Liver (tissue), 3 donors: ENCODE measurements at regions not wholly inside any gene's neighbourhood (a gene's known extent, or its start where the extent isn't known, plus 50 kb on each side); places are given as distances from the start of the nearest gene placed in this dataset.

Source experiments
- ATF3 ChIP-seq: IDR thresholded peaks from 2 replicates; pipeline ENCODE4 v1.6.1; 2016; ENCODE audit warnings: antibody characterized with exemption
- CTCF ChIP-seq: fragments of 150-350 bp; IDR thresholded peaks from 2 replicates; pipeline ENCODE4 v1.5.1; 2017; ENCODE audit warnings: improper control_type of control experiment, low read depth, low read length; ENCODE audit not compliant: missing input control
- GABPA ChIP-seq, 2 donors: IDR thresholded peaks in 1 of 2; conservative IDR thresholded peaks in 1 of 2; 2 replicates each; pipeline ENCODE4 v1.6.1; 2016; ENCODE audit warnings: antibody characterized with exemption in 2 of 2, mild to moderate bottlenecking in 1 of 2, moderate library complexity in 1 of 2
- JUND ChIP-seq, 2 donors: IDR thresholded peaks; 2 replicates each; pipeline ENCODE4 v1.6.1; 2016; ENCODE audit warnings: antibody characterized with exemption in 2 of 2
- MAX ChIP-seq: IDR thresholded peaks from 2 replicates; pipeline ENCODE4 v1.6.1; 2016; ENCODE audit warnings: antibody characterized with exemption
- RAD21 ChIP-seq, 2 donors: IDR thresholded peaks; 2 replicates each; pipeline ENCODE4 v1.6.1; 2016; ENCODE audit warnings: antibody characterized with exemption in 2 of 2, mild to moderate bottlenecking in 2 of 2
- REST ChIP-seq: IDR thresholded peaks from 2 replicates; pipeline ENCODE4 v1.6.1; 2016; ENCODE audit warnings: antibody characterized with exemption, mild to moderate bottlenecking
- RXRA ChIP-seq, 2 donors: IDR thresholded peaks; 2 replicates each; pipeline ENCODE4 v1.6.1; 2017 to 2018; ENCODE audit warnings: antibody characterized with exemption in 2 of 2, mild to moderate bottlenecking in 1 of 2
- SP1 ChIP-seq: IDR thresholded peaks from 2 replicates; pipeline ENCODE4 v1.6.1; 2018; ENCODE audit warnings: antibody characterized with exemption, mild to moderate bottlenecking
- TAF1 ChIP-seq: conservative IDR thresholded peaks from 2 replicates; pipeline ENCODE4 v1.6.1; 2016; ENCODE audit warnings: antibody characterized with exemption, mild to moderate bottlenecking
- YY1 ChIP-seq: IDR thresholded peaks from 2 replicates; pipeline ENCODE4 v1.6.1; 2016; ENCODE audit warnings: antibody characterized with exemption, mild to moderate bottlenecking
- ZBTB33 ChIP-seq: IDR thresholded peaks from 2 replicates; pipeline ENCODE4 v1.6.1; 2016; ENCODE audit warnings: antibody characterized with exemption
- donor health status: healthy.
- donor health status: healthy.

GRCh38 chr12:88644946-88645702, 64.9 kb upstream of the KITLG start:
- TF ChIP-seq CTCF (no peak), RXRA (IDR thresholded peaks at IDR 0.05) (no peak), MAX (no peak), TAF1 (no peak), REST (no peak), YY1 (no peak), ZBTB33 (no peak), ATF3 (no peak), JUND (IDR thresholded peaks at IDR 0.05) (no peak), SP1 (no peak), RAD21 (IDR thresholded peaks at IDR 0.05) (no peak), GABPA (IDR thresholded peaks at IDR 0.05 in 1 of 2, conservative IDR thresholded peaks at IDR 0.05 in 1 of 2) (no peak)
